OCI-LY7 (cell line): ENCODE measurements at regions not wholly inside any gene's neighbourhood (a gene's known extent, or its start where the extent isn't known, plus 50 kb on each side); places are given as distances from the start of the nearest gene placed in this dataset.

Experiments
- BruUV-seq: library from RNA; stranded (reverse); fragments of 400-500 nt; replicated peaks from 2 replicates; lab custom pipeline; 2021; lab: Mats Ljungman, UMichigan
- CTCF ChIA-PET: fragments of 300-600 bp; sonication (Branson Sonifier 250); formaldehyde crosslinking; loops from one replicate; lab custom pipeline; 2022; ENCODE audit warnings: antibody characterized with exemption; ENCODE audit not compliant: unreplicated experiment; lab: Charles Lee
- POLR2A ChIA-PET: fragments of 300-600 bp; sonication (Branson Sonifier 250); formaldehyde crosslinking; loops from one replicate; lab custom pipeline; 2022; ENCODE audit warnings: antibody characterized with exemption; lab: Charles Lee
- DNase-seq: peaks from one replicate; pipeline ENCODE4 v3.0.0-alpha.2; 2015; ENCODE audit warnings: low spot score
- H2AFZ ChIP-seq: fragments of 200-600 bp; sonication (generic), shearing (Covaris generic); 2 replicates; pipeline ENCODE4 v1.6.1; 2014; ENCODE audit warnings: mild to moderate bottlenecking, antibody characterized with exemption, low read length, moderate library complexity
- H3K27ac ChIP-seq: fragments of 200-600 bp; sonication (generic); 2 replicates; pipeline ENCODE4 v1.5.1; 2014; ENCODE audit warnings: mixed run types, low read depth, mild to moderate bottlenecking, moderate library complexity, low read length, inconsistent platforms; ENCODE audit not compliant: poor library complexity, severe bottlenecking
- H3K36me3 ChIP-seq: fragments of 200-600 bp; sonication (generic); 2 replicates; pipeline ENCODE4 v1.6.1; 2014; ENCODE audit warnings: mild to moderate bottlenecking, antibody characterized with exemption, low read length, moderate library complexity, mixed read lengths; ENCODE audit not compliant: insufficient read depth
- H3K4me1 ChIP-seq: fragments of 200-600 bp; sonication (generic); 2 replicates; pipeline ENCODE4 v1.5.1; 2014; ENCODE audit warnings: mild to moderate bottlenecking, low read length; ENCODE audit not compliant: insufficient read depth, poor library complexity, severe bottlenecking
- H3K4me2 ChIP-seq: fragments of 200-600 bp; sonication (generic); 2 replicates; pipeline ENCODE4 v1.6.1; 2014; ENCODE audit warnings: mild to moderate bottlenecking, low read length
- H3K4me3 ChIP-seq: fragments of 200-600 bp; sonication (generic); 2 replicates; pipeline ENCODE4 v1.5.1; 2014; ENCODE audit warnings: mild to moderate bottlenecking, low read depth, low read length; ENCODE audit not compliant: poor library complexity, severe bottlenecking
- H3K79me2 ChIP-seq: fragments of 200-600 bp; sonication (generic); 2 replicates; pipeline ENCODE4 v1.6.1; 2016; ENCODE audit warnings: low read depth, mild to moderate bottlenecking, low read length, moderate library complexity, mixed read lengths; ENCODE audit not compliant: insufficient read depth
- H3K9me2 ChIP-seq: fragments of 200-600 bp; sonication (generic); 2 replicates; pipeline ENCODE4 v1.6.1; 2016; ENCODE audit warnings: mild to moderate bottlenecking, low read length, mixed read lengths; ENCODE audit not compliant: insufficient read depth
- H3K9me3 ChIP-seq: fragments of 200-600 bp; sonication (generic); 2 replicates; pipeline ENCODE4 v1.6.1; 2014; ENCODE audit warnings: mild to moderate bottlenecking, mixed run types, low read length, mixed read lengths
- H4K20me1 ChIP-seq: fragments of 200-600 bp; sonication (generic); 2 replicates; pipeline ENCODE4 v1.6.1; 2014; ENCODE audit warnings: mild to moderate bottlenecking, antibody characterized with exemption, low read length, moderate library complexity, mixed read lengths; ENCODE audit not compliant: insufficient read depth
- EZH2phosphoT487 ChIP-seq: fragments of 200-600 bp; sonication (generic); IDR thresholded peaks from 2 replicates; pipeline ENCODE4 v1.6.1; 2018; ENCODE audit warnings: low read depth, borderline replicate concordance, mild to moderate bottlenecking, mixed run types, antibody characterized with exemption, low read length, moderate library complexity, mixed read lengths
- intact Hi-C: fragments of 100-400 bp; cut with micrococcal nuclease; formaldehyde crosslinking; loops from one replicate; pipeline ENCODE4 v1.10.0; 2022; ENCODE audit not compliant: unreplicated experiment
- TF ChIP-seq, protein P1 (sequence below): fragments of 200-600 bp; sonication (generic); conservative IDR thresholded peaks from 2 replicates; pipeline ENCODE4 v1.5.1; 2014; ENCODE audit warnings: mild to moderate bottlenecking, antibody characterized with exemption, low read length, moderate library complexity, mixed read lengths

DNA sequence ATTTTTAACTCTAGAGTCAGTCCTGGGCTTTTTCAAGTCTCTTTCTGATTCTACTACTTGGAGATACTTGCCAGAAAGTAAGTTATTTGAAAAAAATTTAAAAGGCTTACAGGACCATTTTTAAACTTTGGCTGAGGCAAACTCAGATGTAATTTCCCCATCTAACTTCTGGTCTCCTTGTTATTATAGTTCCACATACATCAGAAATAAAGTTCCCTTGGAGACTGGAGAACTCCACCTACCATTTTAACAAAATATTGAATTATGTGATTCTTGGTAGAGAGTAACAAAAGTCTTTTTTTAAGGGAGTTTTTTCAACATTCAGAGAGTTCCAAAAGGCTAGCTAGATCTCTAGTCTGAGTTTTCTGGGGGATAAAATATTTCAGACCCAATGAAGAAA, 56.3 kb upstream of the SNX2 start:
- Histone ChIP-seq H3K9me3 (no peaks in the 10 kb centered on the region), H2AFZ (no peak overlapping the region), H3K4me3 (no peak overlapping the region), H3K79me2 (no peaks in the 10 kb centered on the region), H3K4me1 (no peaks in the 10 kb centered on the region), H4K20me1 (no peaks in the 10 kb centered on the region), H3K36me3 (no peaks in the 10 kb centered on the region), H3K27ac (no peak overlapping the region), H3K4me2 (no peak overlapping the region), H3K9me2 (no peaks in the 10 kb centered on the region)
- no TSS peak for BruUV-seq
- POLR2A ChIA-PET = interaction anchor here (0.7 to 1.3 kb wide), 2 partner anchors 57 to 269 kb away, joined by 3 read pairs; no protein-coding TSS in a partner anchor
- CTCF ChIA-PET = no interaction called here
- DNase-seq = no peak
- intact Hi-C loops = no loop called here
- no peak for TF ChIP-seq EZH2phosphoT487
- TF ChIP-seq, protein P1, sequence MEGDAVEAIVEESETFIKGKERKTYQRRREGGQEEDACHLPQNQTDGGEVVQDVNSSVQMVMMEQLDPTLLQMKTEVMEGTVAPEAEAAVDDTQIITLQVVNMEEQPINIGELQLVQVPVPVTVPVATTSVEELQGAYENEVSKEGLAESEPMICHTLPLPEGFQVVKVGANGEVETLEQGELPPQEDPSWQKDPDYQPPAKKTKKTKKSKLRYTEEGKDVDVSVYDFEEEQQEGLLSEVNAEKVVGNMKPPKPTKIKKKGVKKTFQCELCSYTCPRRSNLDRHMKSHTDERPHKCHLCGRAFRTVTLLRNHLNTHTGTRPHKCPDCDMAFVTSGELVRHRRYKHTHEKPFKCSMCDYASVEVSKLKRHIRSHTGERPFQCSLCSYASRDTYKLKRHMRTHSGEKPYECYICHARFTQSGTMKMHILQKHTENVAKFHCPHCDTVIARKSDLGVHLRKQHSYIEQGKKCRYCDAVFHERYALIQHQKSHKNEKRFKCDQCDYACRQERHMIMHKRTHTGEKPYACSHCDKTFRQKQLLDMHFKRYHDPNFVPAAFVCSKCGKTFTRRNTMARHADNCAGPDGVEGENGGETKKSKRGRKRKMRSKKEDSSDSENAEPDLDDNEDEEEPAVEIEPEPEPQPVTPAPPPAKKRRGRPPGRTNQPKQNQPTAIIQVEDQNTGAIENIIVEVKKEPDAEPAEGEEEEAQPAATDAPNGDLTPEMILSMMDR = no peak

DNA sequence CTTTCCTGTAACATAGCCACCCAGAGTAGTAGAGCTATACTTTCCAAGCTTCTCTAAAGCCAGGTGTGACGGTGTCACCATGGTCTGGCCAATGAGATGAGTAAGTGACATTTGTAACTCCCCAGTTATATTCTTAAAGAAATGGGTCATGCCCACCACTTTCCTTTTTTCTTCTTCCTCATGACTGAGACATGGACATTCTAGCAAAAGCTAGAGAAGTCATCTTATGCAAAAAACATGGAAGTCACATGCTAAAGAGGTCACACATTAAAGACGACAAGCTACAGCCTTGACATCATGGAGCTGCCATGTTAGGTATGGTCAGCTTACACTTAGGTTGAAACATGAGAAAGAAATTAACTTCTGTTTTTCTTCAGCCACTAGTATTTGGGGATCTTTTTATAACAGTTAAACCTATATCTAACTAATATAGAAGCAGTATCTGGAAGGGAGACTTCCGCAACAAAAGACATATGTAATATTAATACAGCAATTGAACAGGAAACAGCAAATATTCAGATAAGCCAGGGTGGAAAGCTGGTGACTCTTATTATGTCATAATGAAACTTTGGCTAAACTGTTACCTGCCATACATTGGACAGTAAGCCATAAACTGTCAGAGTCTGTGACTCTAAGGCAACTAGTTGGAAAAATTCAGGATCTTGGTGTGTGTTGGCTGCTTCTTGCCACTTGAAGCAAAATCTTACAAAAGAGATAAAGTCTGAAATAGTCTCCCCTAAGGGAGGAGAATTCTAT, 54.7 kb upstream of the SNX2 start:
- Histone ChIP-seq H3K4me2 (no peak overlapping the region), H3K4me1 (no peaks in the 10 kb centered on the region), H3K9me3 (no peaks in the 10 kb centered on the region), H3K36me3 (no peaks in the 10 kb centered on the region), H3K4me3 (no peak overlapping the region), H3K79me2 (no peaks in the 10 kb centered on the region), H2AFZ (no peak overlapping the region), H3K9me2 (no peaks in the 10 kb centered on the region), H4K20me1 (no peaks in the 10 kb centered on the region), H3K27ac (no peak overlapping the region)
- BruUV-seq = no TSS peak
- intact Hi-C loops = no loop called here
- POLR2A ChIA-PET = interaction anchor here (0.5 to 0.6 kb wide), 2 partner anchors 130 to 182 kb away, joined by 3 read pairs; no protein-coding TSS in a partner anchor
- CTCF ChIA-PET = interaction anchor here (0.6 kb wide), 1 partner anchor 14 kb away, joined by 3 read pairs; no protein-coding TSS in a partner anchor
- DNase-seq = no peak
- TF ChIP-seq, protein P1 = no peak
- no peak for TF ChIP-seq EZH2phosphoT487

DNA sequence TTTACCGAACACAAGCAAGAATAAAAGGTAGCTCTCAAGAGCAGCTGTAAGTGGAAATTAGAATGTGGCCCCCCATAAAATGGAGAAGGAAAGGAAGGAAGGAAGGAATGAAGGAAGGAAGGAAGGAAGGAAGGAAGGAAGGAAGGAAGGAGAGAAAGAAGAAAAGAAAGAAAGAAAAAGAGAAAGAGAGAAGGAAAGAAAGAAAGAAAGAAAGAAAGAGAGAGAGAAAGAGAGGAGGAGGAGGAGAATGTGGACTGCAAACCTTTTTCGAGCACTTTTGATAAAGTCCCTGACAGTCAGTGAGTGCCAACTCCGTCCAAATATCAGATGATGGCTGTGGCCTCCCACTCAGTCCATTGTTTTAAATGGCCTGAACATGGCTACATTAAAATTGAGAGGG, 53.8 kb upstream of the SNX2 start:
- Histone ChIP-seq H3K79me2 (no peaks in the 10 kb centered on the region), H3K9me3 (no peaks in the 10 kb centered on the region), H3K4me2 (no peak overlapping the region), H2AFZ (no peak overlapping the region), H4K20me1 (no peaks in the 10 kb centered on the region), H3K4me3 (no peak overlapping the region), H3K36me3 (no peaks in the 10 kb centered on the region), H3K9me2 (no peaks in the 10 kb centered on the region), H3K4me1 (no peaks in the 10 kb centered on the region), H3K27ac (no peak overlapping the region)
- DNase-seq = no peak
- BruUV-seq = no TSS peak
- TF ChIP-seq, protein P1 = no peak
- intact Hi-C loops = no loop called here
- POLR2A ChIA-PET = no interaction called here
- CTCF ChIA-PET = interaction anchor here (0.6 kb wide), 1 partner anchor 15 kb away, joined by 3 read pairs; no protein-coding TSS in a partner anchor
